Esophagus muscularis mucosa (tissue), 4 donors: ENCODE measurements at regions not wholly inside any gene's neighbourhood (a gene's known extent, or its start where the extent isn't known, plus 50 kb on each side); places are given as distances from the start of the nearest gene placed in this dataset.

Experiments used
- EP300 ChIP-seq: sonication (generic); formaldehyde crosslinking; IDR thresholded peaks from one replicate; pipeline ENCODE4 v1.6.1; 2017; ENCODE audit warnings: antibody characterized with exemption
- POLR2A ChIP-seq: fragments of 450-650 bp; IDR thresholded peaks from one replicate; pipeline ENCODE4 v1.6.1; 2017; ENCODE audit warnings: antibody characterized with exemption, moderate library complexity, mild to moderate bottlenecking, low read depth
- POLR2AphosphoS5 ChIP-seq, 2 donors: sonication (generic); formaldehyde crosslinking; IDR thresholded peaks; one replicate each; pipeline ENCODE4 v1.6.1; 2017; ENCODE audit warnings: antibody characterized with exemption in 2 of 2
- TF ChIP-seq, protein P1 (sequence below), 3 experiments: fragments of 200-600 bp in 2 of 3; fragments of 450-650 bp in 1 of 3; sonication (generic) in 2 of 3; IDR thresholded peaks; one replicate each; pipeline ENCODE4 v1.5.1; 2017 to 2019; ENCODE audit warnings: antibody characterized with exemption in 3 of 3, mild to moderate bottlenecking in 2 of 3, moderate library complexity in 1 of 3

DNA sequence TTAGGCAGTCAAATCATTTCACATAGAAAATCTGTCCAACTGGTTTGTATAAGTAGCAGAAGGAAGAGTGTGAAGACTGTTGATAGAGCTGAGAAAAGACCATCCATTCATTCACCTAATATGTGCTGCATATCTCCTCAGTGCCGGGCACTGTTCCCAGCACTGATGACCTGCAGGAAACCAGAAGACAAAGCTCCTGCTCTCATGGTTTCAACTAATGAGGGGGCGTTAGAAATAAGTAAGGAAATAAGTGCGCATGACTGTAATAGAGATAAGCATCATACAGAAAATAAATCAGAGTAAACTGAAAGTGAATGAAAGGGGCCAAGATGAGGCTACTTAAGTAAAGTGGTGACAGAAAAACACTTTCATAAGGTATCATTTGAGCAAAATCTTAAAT, 427.5 kb upstream of the CDH20 start:
- TF ChIP-seq POLR2AphosphoS5 (IDR thresholded peaks at IDR 0.05) (no peak), POLR2A (no peak), EP300 (no peak)
- TF ChIP-seq, protein P1, sequence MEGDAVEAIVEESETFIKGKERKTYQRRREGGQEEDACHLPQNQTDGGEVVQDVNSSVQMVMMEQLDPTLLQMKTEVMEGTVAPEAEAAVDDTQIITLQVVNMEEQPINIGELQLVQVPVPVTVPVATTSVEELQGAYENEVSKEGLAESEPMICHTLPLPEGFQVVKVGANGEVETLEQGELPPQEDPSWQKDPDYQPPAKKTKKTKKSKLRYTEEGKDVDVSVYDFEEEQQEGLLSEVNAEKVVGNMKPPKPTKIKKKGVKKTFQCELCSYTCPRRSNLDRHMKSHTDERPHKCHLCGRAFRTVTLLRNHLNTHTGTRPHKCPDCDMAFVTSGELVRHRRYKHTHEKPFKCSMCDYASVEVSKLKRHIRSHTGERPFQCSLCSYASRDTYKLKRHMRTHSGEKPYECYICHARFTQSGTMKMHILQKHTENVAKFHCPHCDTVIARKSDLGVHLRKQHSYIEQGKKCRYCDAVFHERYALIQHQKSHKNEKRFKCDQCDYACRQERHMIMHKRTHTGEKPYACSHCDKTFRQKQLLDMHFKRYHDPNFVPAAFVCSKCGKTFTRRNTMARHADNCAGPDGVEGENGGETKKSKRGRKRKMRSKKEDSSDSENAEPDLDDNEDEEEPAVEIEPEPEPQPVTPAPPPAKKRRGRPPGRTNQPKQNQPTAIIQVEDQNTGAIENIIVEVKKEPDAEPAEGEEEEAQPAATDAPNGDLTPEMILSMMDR (IDR thresholded peaks at IDR 0.05): no peak
